DMS114 treated with DMSO at 0.1 percent for 48 hours (cell line): ENCODE measurements at regions not wholly inside any gene's neighbourhood (a gene's known extent, or its start where the extent isn't known, plus 50 kb on each side); places are given as distances from the start of the nearest gene placed in this dataset.

Source experiments
- DNase-seq: peaks from one replicate; lab custom pipeline; 2025; ENCODE audit not compliant: unreplicated experiment; lab: John Stamatoyannopoulos, UW

- no peak for DNase-seq
Observed at GRCh38 chr5:2137444-2138050, 254.8 kb upstream of the IRX4 start.

GRCh38 chr5:2136728-2137333, 254.1 kb upstream of the IRX4 start:
- no peak for DNase-seq

- DNase-seq, result no peak
Observed at GRCh38 chr5:2135833-2136232, 253.1 kb upstream of the IRX4 start.

GRCh38 chr5:2135354-2135753, 252.6 kb upstream of the IRX4 start:
- DNase-seq, result no peak

GRCh38 chr5:2134543-2135292, 252.0 kb upstream of the IRX4 start:
- no peak for DNase-seq

- no peak for DNase-seq
Observed at GRCh38 chr5:2133936-2134335, 251.2 kb upstream of the IRX4 start.

GRCh38 chr5:2133080-2133479, 250.4 kb upstream of the IRX4 start:
- DNase-seq, result no peak

- DNase-seq, result no peak
Observed at GRCh38 chr5:2132497-2132847, 249.7 kb upstream of the IRX4 start.

- no peak for DNase-seq
Observed at GRCh38 chr5:2131826-2132496, 249.2 kb upstream of the IRX4 start.

- DNase-seq, result no peak
Observed at GRCh38 chr5:2131196-2131595, 248.5 kb upstream of the IRX4 start.

GRCh38 chr5:2130361-2130760, 247.6 kb upstream of the IRX4 start:
- no peak for DNase-seq

GRCh38 chr5:2129568-2130272, 247.0 kb upstream of the IRX4 start:
- no peak for DNase-seq

- no peak for DNase-seq
Observed at GRCh38 chr5:2128686-2129355, 246.1 kb upstream of the IRX4 start.

- DNase-seq, result no peak
Observed at GRCh38 chr5:2126512-2126911, 243.8 kb upstream of the IRX4 start.

- DNase-seq, result no peak
Observed at GRCh38 chr5:2125901-2126265, 243.2 kb upstream of the IRX4 start.

GRCh38 chr5:2125171-2125900, 242.6 kb upstream of the IRX4 start:
- DNase-seq, result no peak

GRCh38 chr5:2124434-2125170, 241.9 kb upstream of the IRX4 start:
- no peak for DNase-seq

GRCh38 chr5:2123874-2124273, 241.1 kb upstream of the IRX4 start:
- DNase-seq, result no peak

GRCh38 chr5:2120361-2120760, 237.6 kb upstream of the IRX4 start:
- DNase-seq, result no peak

- DNase-seq, result no peak
Observed at GRCh38 chr5:2119573-2119972, 236.8 kb upstream of the IRX4 start.
